Umbilical cord (tissue), 1 donor: ENCODE measurements at regions not wholly inside any gene's neighbourhood (a gene's known extent, or its start where the extent isn't known, plus 50 kb on each side); places are given as distances from the start of the nearest gene placed in this dataset.
A peak's percentile ranks its signal among the peaks of the same experiment; 100 is the strongest.
"Not testable (repeated sequence)": the region's sequence is repeated elsewhere in the genome, so short reads cannot be mapped to it uniquely, and the experiment has no call there.

Experiments
- DNase-seq: peaks from one replicate; pipeline ENCODE4 v3.0.0-alpha.2; 2015; ENCODE audit warnings: low spot score

DNA sequence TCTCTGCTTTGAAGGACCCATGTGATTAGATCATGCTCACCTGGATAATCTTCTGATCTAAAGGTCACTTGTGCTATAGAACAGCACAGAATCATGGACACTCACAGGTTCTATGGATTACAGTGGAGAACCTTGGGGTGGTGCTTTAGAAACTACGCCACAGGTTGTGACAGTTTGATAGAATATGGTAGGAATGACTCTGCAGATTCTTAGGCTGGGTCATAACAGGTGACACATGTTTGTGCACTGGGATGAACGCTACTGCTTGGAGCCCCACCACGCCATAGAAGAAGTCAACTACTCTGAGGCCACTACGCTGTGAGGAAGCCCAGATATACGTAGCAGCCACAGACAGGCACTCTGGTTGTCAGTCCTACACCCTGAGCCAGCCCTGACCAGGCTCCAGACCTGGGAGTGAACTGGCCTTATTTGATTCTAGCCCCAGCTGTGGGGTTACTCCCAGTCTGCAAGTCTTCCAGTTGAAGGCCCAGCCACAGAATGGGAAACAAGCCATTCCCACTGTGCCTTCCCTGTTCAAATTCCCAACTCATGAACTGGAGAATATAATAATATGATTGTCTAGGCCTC, 99.0 kb upstream of the SLC24A3 start:
- no peak for DNase-seq

- DNase-seq, result no peak
These were observed 98.0 kb upstream of the SLC24A3 start for GRCh38 chr20:19114410-19114809.

DNA sequence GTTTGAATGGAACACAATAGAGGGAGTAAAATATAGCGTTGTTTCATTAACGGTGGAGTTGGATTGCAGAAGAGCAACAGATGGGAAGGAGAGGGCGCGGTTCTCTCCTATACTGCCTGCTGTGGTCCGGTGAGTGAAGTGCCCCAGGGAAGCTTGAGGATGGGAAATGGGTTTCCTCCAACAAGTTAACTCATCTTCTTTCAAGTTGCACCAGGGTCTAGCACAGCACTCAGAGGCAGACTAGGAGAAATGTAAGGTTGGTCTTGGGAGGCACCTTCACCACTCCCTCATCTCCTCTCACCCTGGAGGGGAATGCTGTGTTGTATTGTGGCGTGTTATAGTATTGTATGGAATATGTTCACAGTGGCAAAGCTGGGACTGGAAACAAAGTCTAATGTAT, 96.9 kb upstream of the SLC24A3 start:
- DNase-seq, result no peak

DNA sequence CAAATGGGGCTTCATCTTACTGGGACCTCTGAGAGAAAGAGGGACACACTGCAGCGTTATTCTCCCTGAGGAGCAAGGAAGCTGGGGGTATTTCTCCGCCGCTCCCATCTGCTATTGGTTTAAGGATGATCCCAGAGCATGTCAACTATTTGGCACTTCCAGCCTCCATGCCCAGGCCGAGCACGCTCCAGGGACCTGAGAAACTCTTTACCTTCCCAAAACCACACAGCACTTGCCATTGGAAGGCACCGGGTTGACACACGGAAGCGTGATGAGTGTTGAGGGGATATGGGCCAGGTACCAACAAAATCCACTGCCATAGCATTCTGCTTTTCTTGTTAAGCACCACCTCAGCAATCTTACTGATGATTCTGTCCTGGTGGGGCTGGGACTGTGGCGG, 92.4 kb upstream of the SLC24A3 start:
- DNase-seq, result no peak

- DNase-seq, result peak; percentile 20
These were observed 91.9 kb upstream of the SLC24A3 start for GRCh38 chr20:19120569-19120968.

- DNase-seq, result no peak
These were observed 91.0 kb upstream of the SLC24A3 start for GRCh38 chr20:19121463-19121862.

DNA sequence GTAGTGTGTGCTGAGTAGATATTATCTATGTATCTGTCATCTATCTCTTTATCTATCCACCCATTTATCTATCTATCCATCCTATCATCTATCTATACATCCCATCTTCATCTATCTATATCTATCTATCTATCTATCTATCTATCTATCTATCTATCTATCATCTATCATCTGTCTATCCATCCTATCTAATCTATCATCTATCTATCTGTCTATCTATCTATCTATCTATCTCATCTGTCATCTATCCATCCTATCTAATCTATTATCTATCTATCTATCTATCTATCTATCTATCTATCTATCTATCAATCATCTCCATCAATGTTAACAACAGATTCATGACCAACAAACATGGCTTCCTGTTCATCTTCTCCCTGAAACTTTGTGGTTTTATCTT, 90.5 kb upstream of the SLC24A3 start:
- DNase-seq, result no peak

GRCh38 chr20:19122395-19122794, 90.0 kb upstream of the SLC24A3 start:
- DNase-seq, result no peak

DNA sequence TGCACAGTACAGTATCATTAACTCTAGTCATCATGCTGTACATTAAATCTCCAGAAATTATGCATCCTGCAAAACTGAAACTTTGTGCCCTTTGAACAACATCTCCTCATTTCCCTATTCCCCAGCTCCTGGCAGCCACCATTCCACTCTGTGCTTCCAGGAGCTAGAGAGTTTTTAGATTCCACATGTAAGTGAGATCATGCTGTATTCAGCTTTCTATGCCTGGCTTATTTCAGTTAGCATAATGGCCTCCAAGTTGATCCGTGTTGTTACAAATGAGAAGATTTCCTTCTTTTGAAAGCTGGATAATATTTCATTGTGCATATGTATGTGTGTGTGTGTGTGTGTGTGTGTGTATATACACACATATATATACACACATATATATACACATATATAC, 86.9 kb upstream of the SLC24A3 start:
- peak; percentile 55 for DNase-seq

DNA sequence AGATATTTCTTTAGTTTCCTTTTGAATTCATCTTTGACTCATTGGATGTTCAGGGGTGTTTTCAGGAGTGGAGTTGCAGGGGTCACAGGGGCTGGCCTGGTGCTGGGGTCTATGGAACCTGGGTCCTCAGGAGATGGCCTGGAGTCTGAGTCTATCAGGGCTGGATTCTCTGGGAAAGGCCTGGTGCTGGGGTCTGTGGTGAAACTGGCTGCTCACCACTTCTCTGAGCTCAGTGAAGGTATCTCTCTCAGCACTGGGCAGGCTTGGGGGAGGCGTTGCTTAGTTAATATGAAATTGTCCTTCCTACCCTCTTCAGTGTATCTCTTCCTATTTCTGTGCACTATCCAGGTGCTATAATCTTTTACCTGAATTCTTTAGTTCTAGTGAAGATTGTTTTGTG, 83.1 kb upstream of the SLC24A3 start:
- no peak for DNase-seq

DNA sequence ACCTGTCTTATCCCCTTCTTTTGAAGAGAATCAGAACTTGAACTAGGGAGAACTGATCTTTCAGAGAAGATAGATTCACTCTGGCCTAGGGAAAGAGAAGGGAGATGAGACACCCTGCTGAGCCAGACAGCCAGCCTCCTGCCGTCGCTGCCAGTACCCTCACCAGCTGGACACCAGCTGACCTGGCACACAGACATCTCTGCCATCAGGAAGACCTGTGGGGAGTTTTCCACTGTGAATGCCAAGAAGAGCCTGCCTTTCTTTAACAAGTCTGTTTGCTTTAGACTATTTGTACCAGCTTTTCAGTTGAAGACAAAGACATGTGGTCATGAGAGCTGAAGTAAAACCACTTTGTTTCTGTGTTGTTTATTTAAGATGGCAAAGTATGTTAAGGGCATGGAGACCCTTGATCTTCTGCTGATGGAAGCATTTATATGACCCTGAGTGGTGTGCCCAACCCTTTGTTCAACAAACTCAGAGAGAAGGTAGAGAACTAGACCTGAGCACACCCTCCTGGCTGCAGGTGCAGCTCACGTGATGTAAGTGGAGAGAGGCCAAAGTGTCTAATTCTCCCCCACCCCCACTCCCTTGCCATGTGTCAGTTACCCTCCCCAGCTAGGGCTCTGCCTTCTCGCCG, 82.3 kb upstream of the SLC24A3 start:
- no peak for DNase-seq

DNA sequence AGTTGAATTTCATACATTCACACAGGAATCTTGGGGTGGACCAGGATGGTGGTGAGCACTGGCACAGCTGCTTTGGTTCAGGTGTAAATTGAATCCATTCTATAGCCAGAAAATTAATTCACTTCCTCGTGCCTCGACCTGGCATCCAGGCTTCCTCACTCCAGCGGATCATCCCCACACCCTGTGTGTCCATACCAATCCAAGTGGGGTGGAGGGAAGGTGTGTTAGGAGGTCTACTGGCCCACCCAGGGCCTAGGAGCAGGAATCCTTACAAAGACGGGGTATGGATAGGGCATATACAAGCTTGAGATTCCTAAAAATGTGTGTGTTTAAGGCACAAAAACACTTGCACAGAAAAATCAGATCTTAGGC, 81.8 kb upstream of the SLC24A3 start:
- no peak for DNase-seq

DNA sequence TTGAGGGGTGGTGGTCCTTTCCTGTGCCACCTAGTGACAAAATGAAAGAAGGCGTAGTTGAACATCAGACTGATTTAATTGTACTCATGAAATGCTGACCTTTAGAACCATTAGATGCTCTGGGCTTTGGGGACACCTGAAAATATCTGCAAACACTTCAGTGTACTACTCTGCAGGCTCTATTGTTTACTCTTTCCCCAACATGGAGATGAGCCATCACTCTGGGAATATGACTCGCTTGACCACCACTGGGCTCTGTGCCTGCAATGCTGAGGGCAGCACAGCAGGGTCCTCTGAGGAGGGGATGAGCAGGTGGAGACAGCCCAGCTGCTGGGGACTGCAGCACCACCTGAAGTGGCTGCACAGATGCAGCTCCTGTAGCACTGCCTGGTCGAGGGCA, 74.8 kb upstream of the SLC24A3 start:
- DNase-seq, result no peak

- DNase-seq, result no peak
These were observed 73.7 kb upstream of the SLC24A3 start for GRCh38 chr20:19138758-19139157.

GRCh38 chr20:19139584-19139983, 72.9 kb upstream of the SLC24A3 start:
- DNase-seq, result not testable (repeated sequence)

DNA sequence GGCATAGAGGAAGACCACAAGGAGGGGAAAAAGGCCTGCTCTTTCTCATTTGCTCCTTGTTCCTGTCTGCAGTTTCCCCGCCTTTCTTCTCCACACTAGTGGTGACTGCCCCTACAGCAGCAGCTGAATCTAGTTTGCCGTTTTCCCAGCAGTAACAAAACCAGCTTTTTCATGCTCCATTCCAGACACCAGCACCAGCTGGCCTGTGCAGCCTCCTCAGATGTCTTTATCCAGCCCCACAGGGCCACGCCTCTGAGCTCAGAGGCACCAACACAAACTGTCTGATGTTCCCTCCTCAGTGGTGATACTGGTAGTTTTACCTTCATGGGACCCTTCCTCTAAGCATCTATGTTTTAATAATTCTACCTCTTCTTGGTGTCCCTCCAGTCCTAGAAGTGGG, 70.4 kb upstream of the SLC24A3 start:
- DNase-seq, result no peak

GRCh38 chr20:19143890-19144289, 68.6 kb upstream of the SLC24A3 start:
- DNase-seq, result no peak

- no peak for DNase-seq
These were observed 51.1 kb upstream of the SLC24A3 start for GRCh38 chr20:19161336-19161735.
